H1 (cell line): ENCODE measurements at regions not wholly inside any gene's neighbourhood (a gene's known extent, or its start where the extent isn't known, plus 50 kb on each side); places are given as distances from the start of the nearest gene placed in this dataset.

ENCODE experiments used
- CTCF ChIA-PET: fragments of 300-600 bp; sonication (Branson Sonifier 250); formaldehyde crosslinking; loops from one replicate; lab custom pipeline; 2021; ENCODE audit not compliant: partially characterized antibody; lab: Charles Lee
- POLR2A ChIA-PET: fragments of 300-600 bp; sonication (Branson Sonifier 250); formaldehyde crosslinking; loops from one replicate; lab custom pipeline; 2021; ENCODE audit warnings: inconsistent platforms; ENCODE audit not compliant: partially characterized antibody; lab: Charles Lee
- DNase-seq, 2 experiments: peaks; one replicate each; pipeline versions ENCODE4 v3.0.0 to v3.0.0-alpha.2; 2010 to 2022; ENCODE audit warnings: low spot score in 2 of 2, low read depth in 1 of 2, mixed read lengths in 1 of 2
- FAIRE-seq: peaks from 2 replicates; lab custom pipeline; 2011; peaks lifted over from hg19 to GRCh38; lab: Jason Lieb, UNC
- H2AFZ ChIP-seq: 2 replicates; pipeline ENCODE4 v1.8.1; 2012; ENCODE audit warnings: low read length, inconsistent platforms
- H2AK5ac ChIP-seq: 2 replicates; pipeline ENCODE4 v1.6.1; 2013; ENCODE audit warnings: low read depth, low read length
- H2BK120ac ChIP-seq: replicated peaks from 2 replicates; pipeline ENCODE3; 2013; ENCODE audit warnings: low read depth, low read length, inconsistent platforms
- H2BK12ac ChIP-seq: 2 replicates; pipeline ENCODE4 v1.6.1; 2013; ENCODE audit warnings: low read depth, low read length
- H2BK15ac ChIP-seq: 2 replicates; pipeline ENCODE4 v1.6.1; 2013; ENCODE audit warnings: low read length
- H2BK20ac ChIP-seq: 2 replicates; pipeline ENCODE4 v1.6.1; 2013; ENCODE audit warnings: low read length
- H2BK5ac ChIP-seq: 2 replicates; pipeline ENCODE4 v1.6.1; 2013; ENCODE audit warnings: low read depth, low read length
- H3K14ac ChIP-seq: 2 replicates; pipeline ENCODE4 v1.6.1; 2013; ENCODE audit warnings: inconsistent platforms; ENCODE audit not compliant: insufficient read length
- H3K18ac ChIP-seq: 2 replicates; pipeline ENCODE4 v1.6.1; 2013; ENCODE audit warnings: low read length; ENCODE audit errors: extremely low read depth
- H3K23ac ChIP-seq: 2 replicates; pipeline ENCODE4 v1.6.1; 2013; ENCODE audit warnings: inconsistent platforms; ENCODE audit not compliant: insufficient read length
- H3K23me2 ChIP-seq: 2 replicates; pipeline ENCODE4 v1.6.1; 2013; ENCODE audit warnings: low read depth, low read length
- H3K27ac ChIP-seq: 2 replicates; pipeline ENCODE4 v1.6.1; 2011; ENCODE audit warnings: low read depth, low read length, inconsistent platforms
- H3K27me3 ChIP-seq, 4 experiments: replicated peaks in 1 of 4; 1 replicate in 1 of 4; 2 replicates in 3 of 4; pipeline versions ENCODE4 v1.6.1 to v1.8.1; 2011 to 2013; ENCODE audit warnings: low read length in 3 of 4, mild to moderate bottlenecking in 3 of 4, inconsistent platforms in 2 of 4, mixed read lengths in 2 of 4, moderate library complexity in 1 of 4; ENCODE audit not compliant: control insufficient read depth in 3 of 4, insufficient read depth in 3 of 4; ENCODE audit errors: extremely low read depth in 1 of 4
- H3K36me3 ChIP-seq, 4 experiments: 2 replicates each; pipeline versions ENCODE4 v1.6.1 to v1.8.1; 2011 to 2013; ENCODE audit warnings: mild to moderate bottlenecking in 4 of 4, low read length in 3 of 4, moderate library complexity in 2 of 4, control low read depth in 1 of 4, inconsistent platforms in 1 of 4; ENCODE audit not compliant: insufficient read depth in 4 of 4, control insufficient read depth in 2 of 4
- H3K4ac ChIP-seq: replicated peaks from 2 replicates; pipeline ENCODE3; 2013; ENCODE audit warnings: low read length, low read depth, mixed read lengths, inconsistent platforms; ENCODE audit not compliant: insufficient read length
- H3K4me1 ChIP-seq, 4 experiments: replicated peaks in 1 of 4; 1 replicate in 1 of 4; 2 replicates in 3 of 4; pipeline versions ENCODE4 v1.6.1 to v1.8.1; 2011 to 2013; ENCODE audit warnings: low read length in 3 of 4, inconsistent platforms in 2 of 4, mixed read lengths in 1 of 4; ENCODE audit not compliant: insufficient read depth in 4 of 4, control insufficient read depth in 3 of 4
- H3K4me2 ChIP-seq, 2 experiments: 2 replicates each; pipeline versions ENCODE4 v1.6.1 to v1.8.1; 2011 to 2013; ENCODE audit warnings: low read depth in 2 of 2, low read length in 2 of 2, control low read depth in 1 of 2, inconsistent platforms in 1 of 2, mild to moderate bottlenecking in 1 of 2; ENCODE audit not compliant: insufficient read depth in 1 of 2
- H3K4me3 ChIP-seq, 4 experiments: fragments of 200-600, 300-600 bp in 1 of 4; sonication (generic), shearing (Covaris generic), sonication (Bioruptor Twin) in 1 of 4; 2 replicates each; pipeline versions ENCODE4 v1.5.1 to v1.8.1; 2011 to 2016; ENCODE audit warnings: low read length in 4 of 4, low read depth in 3 of 4, control low read depth in 2 of 4, inconsistent platforms in 2 of 4, mild to moderate bottlenecking in 2 of 4, mixed read lengths in 1 of 4, moderate library complexity in 1 of 4; ENCODE audit not compliant: insufficient read depth in 2 of 4; ENCODE audit errors: extremely low read depth in 1 of 4
- H3K56ac ChIP-seq: replicated peaks from 2 replicates; pipeline ENCODE3; 2013; ENCODE audit warnings: low read depth, mild to moderate bottlenecking, mixed read lengths, low read length, inconsistent platforms; ENCODE audit not compliant: insufficient read length
- H3K79me1 ChIP-seq: 2 replicates; pipeline ENCODE4 v1.6.1; 2013; ENCODE audit warnings: low read depth, low read length, control low read depth
- H3K79me2 ChIP-seq, 2 experiments: 2 replicates each; pipeline versions ENCODE4 v1.6.1 to v1.8.1; 2012 to 2013; ENCODE audit warnings: low read length in 2 of 2, mild to moderate bottlenecking in 2 of 2, inconsistent platforms in 1 of 2; ENCODE audit not compliant: insufficient read depth in 2 of 2, control insufficient read depth in 1 of 2
- H3K9ac ChIP-seq, 4 experiments: replicated peaks in 1 of 4; 1 replicate in 1 of 4; 2 replicates in 3 of 4; pipeline versions ENCODE4 v1.6.1 to v1.8.1; 2011 to 2013; ENCODE audit warnings: low read depth in 3 of 4, low read length in 3 of 4, control low read depth in 2 of 4, mild to moderate bottlenecking in 2 of 4, moderate library complexity in 2 of 4, inconsistent platforms in 1 of 4; ENCODE audit errors: extremely low read depth in 1 of 4
- H3K9me3 ChIP-seq, 2 experiments: 2 replicates each; pipeline versions ENCODE4 v1.6.1 to v1.8.1; 2012 to 2013; ENCODE audit warnings: mild to moderate bottlenecking in 2 of 2, moderate library complexity in 2 of 2, control low read depth in 1 of 2, inconsistent platforms in 1 of 2, low read depth in 1 of 2, low read length in 1 of 2, mixed read lengths in 1 of 2; ENCODE audit not compliant: insufficient read depth in 2 of 2
- H4K20me1 ChIP-seq, 2 experiments: replicated peaks in 1 of 2; 2 replicates each; pipeline versions ENCODE3 to v1.8.1; 2011 to 2013; ENCODE audit warnings: inconsistent platforms in 2 of 2, low read length in 2 of 2, mild to moderate bottlenecking in 1 of 2; ENCODE audit not compliant: insufficient read depth in 2 of 2, control insufficient read depth in 1 of 2
- H4K5ac ChIP-seq: 2 replicates; pipeline ENCODE4 v1.6.1; 2013; ENCODE audit warnings: low read length, low read depth, mixed read lengths, inconsistent platforms; ENCODE audit not compliant: insufficient read length
- H4K8ac ChIP-seq: 2 replicates; pipeline ENCODE4 v1.8.0; 2013; ENCODE audit warnings: mild to moderate bottlenecking, moderate library complexity, low read length, inconsistent platforms; ENCODE audit not compliant: insufficient read depth; ENCODE audit errors: extremely low read depth
- H4K91ac ChIP-seq: replicated peaks from 2 replicates; pipeline ENCODE3; 2013; ENCODE audit warnings: low read length, mixed read lengths, inconsistent platforms; ENCODE audit not compliant: insufficient read length
- EGR1 ChIP-seq: IDR thresholded peaks from 2 replicates; pipeline ENCODE4 v1.6.1; 2011; ENCODE audit warnings: low read depth, low read length, borderline replicate concordance
- GTF2F1 ChIP-seq: IDR thresholded peaks from 2 replicates; pipeline ENCODE4 v1.6.1; 2012; ENCODE audit warnings: low read depth, low read length, improper control_type of control experiment, borderline replicate concordance
- KDM1A ChIP-seq: fragments of 200-600, 300-600 bp; sonication (generic); IDR thresholded peaks from 2 replicates; pipeline ENCODE4 v1.7.1; 2016; ENCODE audit warnings: mild to moderate bottlenecking, low read length, borderline replicate concordance
- KDM5A ChIP-seq: fragments of 200-600 bp; IDR thresholded peaks from 2 replicates; pipeline ENCODE4 v1.7.1; 2012; ENCODE audit warnings: mild to moderate bottlenecking, low read length, inconsistent platforms, mixed read lengths
- NANOG ChIP-seq: IDR thresholded peaks from 2 replicates; pipeline ENCODE4 v1.6.1; 2011; ENCODE audit warnings: low read length, low read depth, mild to moderate bottlenecking, inconsistent platforms; ENCODE audit not compliant: insufficient read depth, poor library complexity, severe bottlenecking
- POLR2AphosphoS5 ChIP-seq: IDR thresholded peaks from 2 replicates; pipeline ENCODE4 v1.6.1; 2011; ENCODE audit warnings: low read depth, low read length
- RAD21 ChIP-seq, 2 experiments: IDR thresholded peaks in 1 of 2; conservative IDR thresholded peaks in 1 of 2; 2 replicates each; pipeline ENCODE4 v1.6.1; 2011; ENCODE audit warnings: low read depth in 2 of 2, low read length in 2 of 2, improper control_type of control experiment in 1 of 2, inconsistent platforms in 1 of 2, mild to moderate bottlenecking in 1 of 2, moderate library complexity in 1 of 2
- RFX5 ChIP-seq: IDR thresholded peaks from 2 replicates; pipeline ENCODE4 v1.6.1; 2011; ENCODE audit warnings: low read depth, low read length, improper control_type of control experiment, borderline replicate concordance
- RNF2 ChIP-seq: fragments of 200-900, 300-1000 bp; sonication (generic); IDR thresholded peaks from 2 replicates; pipeline ENCODE4 v1.7.1; 2016; ENCODE audit warnings: borderline replicate concordance, low read depth, mild to moderate bottlenecking, antibody characterized with exemption, low read length; ENCODE audit not compliant: poor library complexity, severe bottlenecking; ENCODE audit errors: missing control alignments
- YY1 ChIP-seq: IDR thresholded peaks from 2 replicates; pipeline ENCODE4 v1.6.1; 2011; ENCODE audit warnings: low read depth, mild to moderate bottlenecking, low read length
- WGBS, 2 experiments: shearing (Covaris generic) in 1 of 2; methylation state at CpG; one replicate each; pipeline versions ENCODE4 v1.1.6 to v1.1.7; 2013 to 2015; ENCODE audit warnings: low lambda C conversion rate in 2 of 2, mixed read lengths in 2 of 2, inconsistent platforms in 1 of 2, low coverage in 1 of 2, missing lambda C conversion rate in 1 of 2; ENCODE audit not compliant: insufficient replicate concordance in 2 of 2, insufficient coverage in 1 of 2, insufficient read length in 1 of 2; ENCODE audit errors: extremely low coverage in 1 of 2, missing lambda C conversion rate in 1 of 2; 5-methylcytosine and 5-hydroxymethylcytosine counted together
- TF ChIP-seq, protein P1 (sequence below): IDR thresholded peaks from 2 replicates; pipeline ENCODE4 v1.6.1; 2012; ENCODE audit warnings: low read length, inconsistent platforms
- TF ChIP-seq, protein P2 (sequence below): IDR thresholded peaks from 2 replicates; pipeline ENCODE4 v1.6.1; 2012; ENCODE audit warnings: inconsistent platforms

DNA sequence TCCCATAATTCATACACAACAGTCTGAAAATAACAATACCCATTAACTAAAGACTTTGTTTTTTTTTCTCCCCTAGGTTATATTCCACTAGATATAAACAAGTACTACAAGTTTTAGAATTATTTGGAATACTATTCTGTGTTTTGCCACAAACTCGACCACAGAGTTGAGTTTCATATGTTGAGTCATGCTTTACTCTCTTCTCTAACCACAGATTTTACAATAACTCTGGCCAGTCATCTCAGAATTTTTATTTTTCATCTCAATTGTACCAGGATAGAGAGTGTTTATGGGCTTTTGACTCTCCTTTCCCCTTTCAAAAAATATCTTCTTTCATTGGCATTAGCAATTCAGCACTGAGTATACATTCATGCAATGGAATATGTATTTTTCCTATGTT lies 348.7 kb upstream of the GALNT5 start:
- H3K4me2 ChIP-seq = no peak overlapping the region
- H3K27ac ChIP-seq = no peak overlapping the region
- TF ChIP-seq NANOG = no peak
- TF ChIP-seq, protein P1, sequence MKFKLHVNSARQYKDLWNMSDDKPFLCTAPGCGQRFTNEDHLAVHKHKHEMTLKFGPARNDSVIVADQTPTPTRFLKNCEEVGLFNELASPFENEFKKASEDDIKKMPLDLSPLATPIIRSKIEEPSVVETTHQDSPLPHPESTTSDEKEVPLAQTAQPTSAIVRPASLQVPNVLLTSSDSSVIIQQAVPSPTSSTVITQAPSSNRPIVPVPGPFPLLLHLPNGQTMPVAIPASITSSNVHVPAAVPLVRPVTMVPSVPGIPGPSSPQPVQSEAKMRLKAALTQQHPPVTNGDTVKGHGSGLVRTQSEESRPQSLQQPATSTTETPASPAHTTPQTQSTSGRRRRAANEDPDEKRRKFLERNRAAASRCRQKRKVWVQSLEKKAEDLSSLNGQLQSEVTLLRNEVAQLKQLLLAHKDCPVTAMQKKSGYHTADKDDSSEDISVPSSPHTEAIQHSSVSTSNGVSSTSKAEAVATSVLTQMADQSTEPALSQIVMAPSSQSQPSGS = no peak
- TF ChIP-seq KDM5A = no peak
- TF ChIP-seq RFX5 = no peak
- TF ChIP-seq RAD21 (IDR thresholded peaks at IDR 0.05 in 1 of 2, conservative IDR thresholded peaks at IDR 0.05 in 1 of 2; ENCODE audit: low read depth in 2 of 2, low read length in 2 of 2) = no peak
- no peak for TF ChIP-seq EGR1
- TF ChIP-seq POLR2AphosphoS5 = no peak
- TF ChIP-seq YY1 = no peak
- TF ChIP-seq, protein P2, sequence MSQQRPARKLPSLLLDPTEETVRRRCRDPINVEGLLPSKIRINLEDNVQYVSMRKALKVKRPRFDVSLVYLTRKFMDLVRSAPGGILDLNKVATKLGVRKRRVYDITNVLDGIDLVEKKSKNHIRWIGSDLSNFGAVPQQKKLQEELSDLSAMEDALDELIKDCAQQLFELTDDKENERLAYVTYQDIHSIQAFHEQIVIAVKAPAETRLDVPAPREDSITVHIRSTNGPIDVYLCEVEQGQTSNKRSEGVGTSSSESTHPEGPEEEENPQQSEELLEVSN = no peak
- TF ChIP-seq GTF2F1 = no peak
- no peak for TF ChIP-seq KDM1A
- no peak for TF ChIP-seq RNF2

More for the DNA sequence above, 348.7 kb upstream of the GALNT5 start:
- CTCF ChIA-PET = no interaction called here
- POLR2A ChIA-PET = no interaction called here
- Histone ChIP-seq H3K9me3 (no peaks in the 10 kb centered on the region), H3K23ac (no peak overlapping the region), H2BK5ac (no peak overlapping the region), H2BK120ac (no peak overlapping the region), H2AK5ac (no peak overlapping the region), H2BK12ac (no peak overlapping the region), H3K79me1 (no peaks in the 10 kb centered on the region), H4K91ac (no peak overlapping the region), H3K14ac (no peak overlapping the region), H3K56ac (no peak overlapping the region), H2BK15ac (no peak overlapping the region), H3K4me1 (no peaks in the 10 kb centered on the region), H3K4ac (no peak overlapping the region), H2AFZ (no peak overlapping the region), H4K20me1 (no peaks in the 10 kb centered on the region), H4K8ac (no peak overlapping the region), H3K18ac (no peak overlapping the region), H4K5ac (no peak overlapping the region), H3K36me3 (no peaks in the 10 kb centered on the region), H3K23me2 (no peaks in the 10 kb centered on the region), H3K9ac (no peak overlapping the region), H3K27me3 (no peaks in the 10 kb centered on the region), H3K79me2 (no peaks in the 10 kb centered on the region), H2BK20ac (no peak overlapping the region), H3K4me3 (no peak overlapping the region)
- WGBS, 2 experiments = 78% methylated on average over 1 of the region's 1 CpG; no CpG with 5 or more reads in 1 of the 2 experiments
- DNase-seq (no peak), FAIRE-seq (no peak)
